K562 (cell line): ENCODE measurements at regions not wholly inside any gene's neighbourhood (a gene's known extent, or its start where the extent isn't known, plus 50 kb on each side); places are given as distances from the start of the nearest gene placed in this dataset.
A peak's percentile ranks its signal among the peaks of the same experiment; 100 is the strongest.

Experiments used
- ATAC-seq: fragments of 200-7000 bp; cut with Tn5 transposase; 3 replicates; pipeline ENCODE4 v1.9.1; 2020; ENCODE audit warnings: moderate library complexity
- BruUV-seq: library from RNA; stranded (reverse); fragments of 400-500 nt; replicated peaks from 2 replicates; lab custom pipeline; 2021; lab: Mats Ljungman, UMichigan
- CTCF ChIA-PET: fragments of 300-600 bp; formaldehyde crosslinking; extraction: SDS; loops from one replicate; lab custom pipeline; 2021; ENCODE audit warnings: low intra/inter-chr PET ratio; lab: Yijun Ruan, JAX
- POLR2A ChIA-PET: fragments of 300-600, 350-650 bp; sonication (Branson Sonifier 250); formaldehyde crosslinking; extraction: SDS; loops from one replicate; lab custom pipeline; 2021; ENCODE audit warnings: antibody characterized with exemption, inconsistent platforms; lab: Yijun Ruan, JAX
- DNase-seq, 4 experiments: peaks; one replicate each; pipeline versions ENCODE4 v3.0.0 to v3.0.0-alpha.2; 2011 to 2018; ENCODE audit warnings: low spot score in 3 of 4, mixed read lengths in 3 of 4; ENCODE audit errors: extremely low read depth in 1 of 4
- FAIRE-seq: peaks from 2 replicates; lab custom pipeline; 2011; peaks lifted over from hg19 to GRCh38; lab: Jason Lieb, UNC
- H2AFZ ChIP-seq: 2 replicates; pipeline ENCODE4 v1.6.0; 2011; ENCODE audit warnings: low read depth, low read length, control low read depth, inconsistent platforms
- H3K27ac ChIP-seq: fragments of 200-600 bp; 3 replicates; pipeline ENCODE4 v1.8.0; 2011; ENCODE audit warnings: low read depth, mild to moderate bottlenecking, control low read depth, inconsistent platforms, low read length, moderate library complexity, mixed read lengths; ENCODE audit errors: extremely low read depth
- H3K27me3 ChIP-seq, 2 experiments: fragments of 300-600 bp in 1 of 2; 2 replicates in 1 of 2; 3 replicates in 1 of 2; pipeline versions ENCODE4 v1.6.0 to v1.8.0; 2011; ENCODE audit warnings: inconsistent platforms in 2 of 2, low read length in 2 of 2, mild to moderate bottlenecking in 1 of 2, mixed read lengths in 1 of 2, moderate library complexity in 1 of 2; ENCODE audit not compliant: control insufficient read depth in 2 of 2, insufficient read depth in 2 of 2
- H3K36me3 ChIP-seq: fragments of 300-600 bp; 3 replicates; pipeline ENCODE4 v1.8.0; 2011; ENCODE audit warnings: mild to moderate bottlenecking, low read length, inconsistent platforms; ENCODE audit not compliant: control insufficient read depth, insufficient read depth
- H3K4me1 ChIP-seq, 2 experiments: fragments of 200-600 bp in 1 of 2; replicated peaks in 1 of 2; 2 replicates in 1 of 2; 3 replicates in 1 of 2; pipeline versions ENCODE4 v1.5.1 to v1.8.0; 2011; ENCODE audit warnings: inconsistent platforms in 2 of 2, low read length in 2 of 2, mild to moderate bottlenecking in 1 of 2, mixed read lengths in 1 of 2, moderate library complexity in 1 of 2; ENCODE audit not compliant: control insufficient read depth in 2 of 2, insufficient read depth in 2 of 2
- H3K4me2 ChIP-seq: 2 replicates; pipeline ENCODE4 v1.6.1; 2011; ENCODE audit warnings: low read length, control low read depth, inconsistent platforms, mixed read lengths; ENCODE audit not compliant: insufficient read depth
- H3K4me3 ChIP-seq: fragments of 200-600 bp; sonication (generic), shearing (Covaris generic); 2 replicates; pipeline ENCODE4 v1.5.1; 2016; ENCODE audit warnings: control low read depth, inconsistent platforms
- H3K79me2 ChIP-seq: fragments of 200-600 bp; 3 replicates; pipeline ENCODE4 v1.8.0; 2011; ENCODE audit warnings: low read length, inconsistent platforms; ENCODE audit not compliant: control insufficient read depth, insufficient read depth
- H3K9ac ChIP-seq, 2 experiments: 2 replicates each; pipeline versions ENCODE4 v1.6.0 to v1.6.1; 2011; ENCODE audit warnings: low read depth in 2 of 2, low read length in 2 of 2, control low read depth in 1 of 2, inconsistent platforms in 1 of 2, mild to moderate bottlenecking in 1 of 2, mixed read lengths in 1 of 2; ENCODE audit not compliant: insufficient read depth in 1 of 2
- H3K9me1 ChIP-seq: one replicate; pipeline ENCODE4 v1.6.0; 2011; ENCODE audit warnings: inconsistent platforms, mild to moderate bottlenecking, low read length, moderate library complexity; ENCODE audit not compliant: control insufficient read depth, insufficient read depth
- H3K9me3 ChIP-seq: replicated peaks from 2 replicates; pipeline ENCODE4 v1.5.1; 2011; ENCODE audit warnings: low read depth, low read length, inconsistent platforms; ENCODE audit not compliant: control insufficient read depth, insufficient read depth
- H4K20me1 ChIP-seq: replicated peaks from 2 replicates; pipeline ENCODE4 v1.6.1; 2011; ENCODE audit warnings: low read length, inconsistent platforms, mixed read lengths; ENCODE audit not compliant: control insufficient read depth, insufficient read depth
- BACH1 ChIP-seq: fragments of 200-800 bp; sonication (Bioruptor generic); IDR thresholded peaks from 2 replicates; pipeline ENCODE4 v1.6.1; 2016; ENCODE audit warnings: missing genetic modification characterization, missing compliant biosample characterization
- CEBPB ChIP-seq: fragments of 450-650 bp; IDR thresholded peaks from 2 replicates; pipeline ENCODE4 v1.6.1; 2016; ENCODE audit warnings: missing genetic modification characterization, missing compliant biosample characterization
- CEBPG ChIP-seq, 3 experiments: fragments of 200-800 bp in 1 of 3; sonication (Bioruptor generic) in 1 of 3; sonication (generic) in 1 of 3; formaldehyde crosslinking in 1 of 3; IDR thresholded peaks in 2 of 3; conservative IDR thresholded peaks in 1 of 3; 2 replicates each; pipeline versions ENCODE4 v1.6.1 to v1.8.0; 2016 to 2022; ENCODE audit warnings: missing compliant biosample characterization in 2 of 3, missing genetic modification characterization in 2 of 3, mild to moderate bottlenecking in 1 of 3, missing genetic modification reagents in 1 of 3
- FOXA3 ChIP-seq, 2 experiments: fragments of 450-650 bp in 1 of 2; sonication (generic) in 1 of 2; formaldehyde crosslinking; IDR thresholded peaks in 1 of 2; conservative IDR thresholded peaks in 1 of 2; 2 replicates each; pipeline versions ENCODE4 v1.4.0 to v1.8.0; 2020 to 2022; ENCODE audit warnings: mild to moderate bottlenecking in 2 of 2, missing genetic modification reagents in 1 of 2
- HDAC2 ChIP-seq: fragments of 450-650 bp; IDR thresholded peaks from 2 replicates; pipeline ENCODE4 v1.6.1; 2016; ENCODE audit warnings: mild to moderate bottlenecking
- HNRNPL ChIP-seq: fragments of 200-400 bp; formaldehyde crosslinking; IDR thresholded peaks from 2 replicates; pipeline ENCODE4 v1.6.1; 2017; ENCODE audit warnings: low read depth, mild to moderate bottlenecking, low read length
- HNRNPLL ChIP-seq: fragments of 200-400 bp; formaldehyde crosslinking; IDR thresholded peaks from 2 replicates; pipeline ENCODE4 v1.6.1; 2017; ENCODE audit warnings: low read length, low read depth, mild to moderate bottlenecking; ENCODE audit not compliant: poor library complexity, severe bottlenecking
- IRF2 ChIP-seq: sonication (generic); formaldehyde crosslinking; IDR thresholded peaks from 2 replicates; pipeline ENCODE4 v1.8.1; 2022; ENCODE audit warnings: mild to moderate bottlenecking, missing genetic modification reagents
- JUNB ChIP-seq: fragments of 450-650 bp; formaldehyde crosslinking; conservative IDR thresholded peaks from 2 replicates; pipeline ENCODE4 v1.4.0; 2020; ENCODE audit warnings: mild to moderate bottlenecking
- NRF1 ChIP-seq, 2 experiments: fragments of 450-650 bp; IDR thresholded peaks in 1 of 2; conservative IDR thresholded peaks in 1 of 2; 2 replicates each; pipeline ENCODE4 v1.6.1; 2014; ENCODE audit warnings: mild to moderate bottlenecking in 2 of 2
- POLR2H ChIP-seq: IDR thresholded peaks from 2 replicates; pipeline ENCODE4 v1.6.1; 2016; ENCODE audit warnings: missing genetic modification characterization, low read depth, mild to moderate bottlenecking, control low read depth, missing compliant biosample characterization, moderate library complexity
- SRF ChIP-seq, 2 experiments: fragments of 250-450, 450-650 bp in 1 of 2; sonication (Bioruptor Pico) in 1 of 2; sonication (generic) in 1 of 2; formaldehyde crosslinking; IDR thresholded peaks; 2 replicates each; pipeline versions ENCODE4 v1.5.0 to v1.5.1; 2020 to 2022; ENCODE audit warnings: mild to moderate bottlenecking in 1 of 2, missing genetic modification reagents in 1 of 2
- TFE3 ChIP-seq: fragments of 450-650 bp; formaldehyde crosslinking; IDR thresholded peaks from 2 replicates; pipeline ENCODE4 v1.4.0; 2020; ENCODE audit warnings: mild to moderate bottlenecking, mixed read lengths
- ZC3H8 ChIP-seq: fragments of 450-650 bp; IDR thresholded peaks from 2 replicates; pipeline ENCODE4 v1.6.1; 2017
- ZFP30 ChIP-seq: fragments of 250-450 bp; sonication (Bioruptor Pico); IDR thresholded peaks from 2 replicates; pipeline ENCODE4 v1.8.0; 2022; ENCODE audit warnings: moderate library complexity, mild to moderate bottlenecking, inconsistent platforms, borderline replicate concordance
- ZNF639 ChIP-seq, 2 experiments: fragments of 200-800 bp in 1 of 2; sonication (Bioruptor generic) in 1 of 2; sonication (generic) in 1 of 2; formaldehyde crosslinking in 1 of 2; IDR thresholded peaks in 1 of 2; conservative IDR thresholded peaks in 1 of 2; 2 replicates each; pipeline versions ENCODE4 v1.5.0 to v1.6.1; 2016 to 2020; ENCODE audit warnings: missing compliant biosample characterization in 1 of 2, missing genetic modification characterization in 1 of 2, missing genetic modification reagents in 1 of 2
- WGBS: fragments of 100-300 bp; shearing (Covaris generic); methylation state at CpG from one replicate; pipeline ENCODE4 v1.1.6; 2016; ENCODE audit warnings: low coverage, mixed read lengths; ENCODE audit not compliant: insufficient coverage; ENCODE audit errors: missing lambda C conversion rate; 5-methylcytosine and 5-hydroxymethylcytosine counted together
- in situ Hi-C: fragments of 300-500 bp; cut with MboI; formaldehyde crosslinking; loops from 4 replicates; pipeline ENCODE4 v1.15.0; 2018; ENCODE audit warnings: inconsistent platforms, mixed read lengths
- intact Hi-C: fragments of 100-400 bp; cut with micrococcal nuclease; formaldehyde crosslinking; loops from 2 replicates; pipeline ENCODE4 v1.14.2; 2022

GRCh38 chr3:178223876-178224275 lies 312.4 kb upstream of the KCNMB2 start (continued):
- no peak for TF ChIP-seq TFE3 (CRISPR knock-in tag)
- TF ChIP-seq ZC3H8 = no peak
- TF ChIP-seq HNRNPL = no peak

GRCh38 chr3:178226094-178226493 lies 310.1 kb upstream of the KCNMB2 start:
- POLR2A ChIA-PET = no interaction called here
- intact Hi-C loops = no loop called here
- no peaks in the 10 kb centered on the region for H3K27me3 ChIP-seq
- no peak for DNase-seq
- in situ Hi-C loops = no loop called here
- no peak for FAIRE-seq
- no peaks in the 10 kb centered on the region for H3K79me2 ChIP-seq
- no peaks in the 10 kb centered on the region for H3K9me1 ChIP-seq
- no TSS peak for BruUV-seq
- no peak overlapping the region for H2AFZ ChIP-seq
- no peak overlapping the region for H3K4me3 ChIP-seq
- H3K9ac ChIP-seq = no peak overlapping the region
- TF ChIP-seq CEBPG (CRISPR knock-in tag; IDR thresholded peaks at IDR 0.05) = no peak
- TF ChIP-seq CEBPG (tag; conservative IDR thresholded peaks at IDR 0.05 in 1 of 2, IDR thresholded peaks at IDR 0.05 in 1 of 2) = peak in 1 of 2 experiments; percentile 72; a peak in 2 of 4 replicates
- TF ChIP-seq NRF1 (conservative IDR thresholded peaks at IDR 0.05 in 1 of 2, IDR thresholded peaks at IDR 0.05 in 1 of 2) = no peak
- no peak for TF ChIP-seq JUNB
- no peak for TF ChIP-seq SRF (CRISPR knock-in tag; IDR thresholded peaks at IDR 0.05)
- TF ChIP-seq ZFP30 (CRISPR knock-in tag) = no peak
- no peak for TF ChIP-seq POLR2H (tag)
- TF ChIP-seq CEBPB = peak; percentile 58
- no peak for TF ChIP-seq IRF2 (CRISPR knock-in tag)
- TF ChIP-seq ZNF639 (CRISPR knock-in tag; conservative IDR thresholded peaks at IDR 0.05 in 1 of 2, IDR thresholded peaks at IDR 0.05 in 1 of 2) = no peak
- TF ChIP-seq FOXA3 (CRISPR knock-in tag; conservative IDR thresholded peaks at IDR 0.05 in 1 of 2, IDR thresholded peaks at IDR 0.05 in 1 of 2) = no peak
- TF ChIP-seq HDAC2 = no peak
- TF ChIP-seq BACH1 = no peak
- no peak for TF ChIP-seq HNRNPLL
- H3K36me3 ChIP-seq = no peaks in the 10 kb centered on the region
- H3K9me3 ChIP-seq = no peaks in the 10 kb centered on the region
- ATAC-seq = no peak
- CTCF ChIA-PET = no interaction called here
- H3K4me2 ChIP-seq = no peak overlapping the region
- WGBS = 53% methylated on average over 2 of the region's 2 CpGs
- no peak overlapping the region for H3K27ac ChIP-seq
- H4K20me1 ChIP-seq = no peaks in the 10 kb centered on the region
- H3K4me1 ChIP-seq = no peaks in the 10 kb centered on the region
